Ishikawa (cell line): ENCODE measurements at regions not wholly inside any gene's neighbourhood (a gene's known extent, or its start where the extent isn't known, plus 50 kb on each side); places are given as distances from the start of the nearest gene placed in this dataset.

Experiments used
- CEBPB ChIP-seq: IDR thresholded peaks from 2 replicates; pipeline ENCODE4 v1.6.1; 2012
- CREB1 ChIP-seq: IDR thresholded peaks from 2 replicates; pipeline ENCODE4 v1.6.1; 2012; ENCODE audit warnings: low read depth
- EGR1 ChIP-seq: IDR thresholded peaks from 2 replicates; pipeline ENCODE4 v1.6.1; 2012
- EP300 ChIP-seq: IDR thresholded peaks from 2 replicates; pipeline ENCODE4 v1.6.1; 2012; ENCODE audit warnings: borderline replicate concordance
- FOXM1 ChIP-seq: IDR thresholded peaks from 2 replicates; pipeline ENCODE4 v1.6.1; 2012; ENCODE audit warnings: low read depth, borderline replicate concordance
- MAX ChIP-seq: IDR thresholded peaks from 2 replicates; pipeline ENCODE4 v1.6.1; 2012
- NFIC ChIP-seq: IDR thresholded peaks from 2 replicates; pipeline ENCODE4 v1.6.1; 2012
- RAD21 ChIP-seq: IDR thresholded peaks from 2 replicates; pipeline ENCODE4 v1.6.1; 2012; ENCODE audit warnings: low read depth
- REST ChIP-seq: IDR thresholded peaks from 2 replicates; pipeline ENCODE4 v1.6.1; 2012; ENCODE audit warnings: low read depth, mild to moderate bottlenecking
- TAF1 ChIP-seq: IDR thresholded peaks from 2 replicates; pipeline ENCODE4 v1.6.1; 2012; ENCODE audit warnings: low read depth, mild to moderate bottlenecking
- TCF12 ChIP-seq: IDR thresholded peaks from 2 replicates; pipeline ENCODE4 v1.6.1; 2012; ENCODE audit warnings: low read depth
- TEAD4 ChIP-seq: IDR thresholded peaks from 2 replicates; pipeline ENCODE4 v1.6.1; 2012
- USF1 ChIP-seq: IDR thresholded peaks from 2 replicates; pipeline ENCODE4 v1.6.1; 2012
- YY1 ChIP-seq: IDR thresholded peaks from 2 replicates; pipeline ENCODE4 v1.6.1; 2012; ENCODE audit warnings: low read depth

- TF ChIP-seq EP300 (no peak), REST (no peak), CEBPB (no peak), MAX (no peak), NFIC (no peak), FOXM1 (no peak), RAD21 (no peak), TEAD4 (no peak), YY1 (no peak), USF1 (no peak), EGR1 (no peak), TAF1 (no peak), CREB1 (no peak), TCF12 (no peak)
Observed at GRCh38 chr1:66475940-66476339, 58.0 kb upstream of the SGIP1 start.
